ENCODE measurements at regions not wholly inside any gene's neighbourhood (a gene's known extent, or its start where the extent isn't known, plus 50 kb on each side); places are given as distances from the start of the nearest gene placed in this dataset.

- no peak for DNase-seq (ENCODE audit: extremely low read depth, low read depth)
These were observed 1519.9 kb upstream of the MIR17HG start for GRCh38 chr13:89827552-89827951.

- DNase-seq (ENCODE audit: extremely low read depth, low read depth), result no peak
These were observed 1519.0 kb upstream of the MIR17HG start for GRCh38 chr13:89828506-89828905.

GRCh38 chr13:89831157-89831556 is 1516.3 kb upstream of the MIR17HG start:
- no peak for DNase-seq (ENCODE audit: extremely low read depth, low read depth)

GRCh38 chr13:89832827-89833226 is 1514.7 kb upstream of the MIR17HG start:
- no peak for DNase-seq (ENCODE audit: extremely low read depth, low read depth)

GRCh38 chr13:89843621-89844020 is 1503.9 kb upstream of the MIR17HG start:
- DNase-seq (ENCODE audit: extremely low read depth, low read depth), result no peak

- no peak for DNase-seq (ENCODE audit: extremely low read depth, low read depth)
These were observed 1501.6 kb upstream of the MIR17HG start for GRCh38 chr13:89845874-89846273.

- no peak for DNase-seq (ENCODE audit: extremely low read depth, low read depth)
These were observed 1500.4 kb upstream of the MIR17HG start for GRCh38 chr13:89846926-89847585.

GRCh38 chr13:89852570-89852969 is 1494.9 kb upstream of the MIR17HG start:
- DNase-seq (ENCODE audit: extremely low read depth, low read depth), result no peak

GRCh38 chr13:89856512-89856911 is 1491.0 kb upstream of the MIR17HG start:
- DNase-seq (ENCODE audit: extremely low read depth, low read depth), result no peak

GRCh38 chr13:89857502-89857901 is 1490.0 kb upstream of the MIR17HG start:
- no peak for DNase-seq (ENCODE audit: extremely low read depth, low read depth)

- DNase-seq (ENCODE audit: extremely low read depth, low read depth), result no peak
These were observed 1485.3 kb upstream of the MIR17HG start for GRCh38 chr13:89862011-89862690.

- no peak for DNase-seq (ENCODE audit: extremely low read depth, low read depth)
These were observed 1484.8 kb upstream of the MIR17HG start for GRCh38 chr13:89862691-89863036.

GRCh38 chr13:89865164-89866064 is 1482.1 kb upstream of the MIR17HG start:
- DNase-seq (ENCODE audit: extremely low read depth, low read depth), result no peak

GRCh38 chr13:89869312-89869711 is 1478.2 kb upstream of the MIR17HG start:
- no peak for DNase-seq (ENCODE audit: extremely low read depth, low read depth)

GRCh38 chr13:89878904-89879303 is 1468.6 kb upstream of the MIR17HG start:
- no peak for DNase-seq (ENCODE audit: extremely low read depth, low read depth)

- no peak for DNase-seq (ENCODE audit: extremely low read depth, low read depth)
These were observed 1467.3 kb upstream of the MIR17HG start for GRCh38 chr13:89880201-89880600.

- DNase-seq (ENCODE audit: extremely low read depth, low read depth), result no peak
These were observed 1463.5 kb upstream of the MIR17HG start for GRCh38 chr13:89883893-89884448.

- no peak for DNase-seq (ENCODE audit: extremely low read depth, low read depth)
These were observed 1456.7 kb upstream of the MIR17HG start for GRCh38 chr13:89890806-89891205.

- no peak for DNase-seq (ENCODE audit: extremely low read depth, low read depth)
These were observed 1456.1 kb upstream of the MIR17HG start for GRCh38 chr13:89891416-89891815.

- DNase-seq (ENCODE audit: extremely low read depth, low read depth), result no peak
These were observed 1449.8 kb upstream of the MIR17HG start for GRCh38 chr13:89897681-89898080.
